HL-60 (cell line): ENCODE measurements at regions not wholly inside any gene's neighbourhood (a gene's known extent, or its start where the extent isn't known, plus 50 kb on each side); places are given as distances from the start of the nearest gene placed in this dataset.

Experiments
- DNase-seq, 2 experiments: peaks; one replicate each; pipeline ENCODE4 v3.0.0-alpha.2; 2010 to 2020; ENCODE audit warnings: low read depth in 1 of 2, low spot score in 1 of 2
- H3K27ac ChIP-seq: fragments of 250-450 bp; sonication (Bioruptor Pico); replicated peaks from 2 replicates; pipeline ENCODE4 v1.5.1; 2020; ENCODE audit warnings: mild to moderate bottlenecking, moderate library complexity
- H3K27me3 ChIP-seq: fragments of 250-450 bp; sonication (Bioruptor Pico); 2 replicates; pipeline ENCODE4 v1.5.1; 2021; ENCODE audit warnings: mild to moderate bottlenecking, moderate library complexity; ENCODE audit not compliant: insufficient read depth, poor library complexity, severe bottlenecking
- H3K4me3 ChIP-seq: replicated peaks from 2 replicates; pipeline ENCODE4 v1.5.1; 2011; ENCODE audit warnings: mild to moderate bottlenecking, control low read depth, low read length; ENCODE audit not compliant: insufficient read depth
- CTCF ChIP-seq: IDR thresholded peaks from one replicate; pipeline ENCODE4 v1.5.1; 2011; ENCODE audit warnings: low read length, control low read depth, inconsistent platforms; ENCODE audit not compliant: insufficient read depth
- GABPA ChIP-seq: IDR thresholded peaks from 2 replicates; pipeline ENCODE4 v1.6.1; 2012; ENCODE audit warnings: low read depth
- POLR2AphosphoS5 ChIP-seq: IDR thresholded peaks from 2 replicates; pipeline ENCODE4 v1.6.1; 2012; ENCODE audit warnings: low read depth
- REST ChIP-seq: IDR thresholded peaks from 2 replicates; pipeline ENCODE4 v1.6.1; 2012; ENCODE audit warnings: low read depth; ENCODE audit not compliant: insufficient replicate concordance
- SPI1 ChIP-seq: IDR thresholded peaks from 2 replicates; pipeline ENCODE4 v1.6.1; 2012; ENCODE audit warnings: low read depth, mild to moderate bottlenecking, borderline replicate concordance

DNA sequence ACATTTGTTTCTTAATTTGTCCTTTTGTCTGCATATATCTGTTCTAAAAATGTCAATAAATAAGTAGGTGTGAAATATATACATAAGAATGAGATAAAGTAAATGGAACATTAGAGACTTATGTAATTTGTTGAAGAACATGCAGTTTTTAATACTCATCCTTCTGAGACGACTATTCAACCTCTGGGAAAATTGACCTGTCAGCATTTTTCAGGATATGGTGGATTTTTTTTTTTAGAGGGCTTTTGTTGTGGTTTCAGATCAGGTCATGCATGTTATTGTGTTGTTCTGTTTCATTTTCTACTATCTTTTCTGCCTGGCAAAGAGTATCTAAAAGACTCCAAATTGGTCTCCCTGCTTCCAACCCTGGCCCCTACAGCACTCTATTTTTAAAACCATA lies 97.3 kb downstream of the PCDH7 start:
- Histone ChIP-seq H3K4me3 (no peak overlapping the region), H3K27me3 (no peaks in the 10 kb centered on the region), H3K27ac (no peak overlapping the region)
- TF ChIP-seq CTCF (no peak), REST (no peak), GABPA (no peak), SPI1 (no peak), POLR2AphosphoS5 (no peak)
- DNase-seq = no peak

DNA sequence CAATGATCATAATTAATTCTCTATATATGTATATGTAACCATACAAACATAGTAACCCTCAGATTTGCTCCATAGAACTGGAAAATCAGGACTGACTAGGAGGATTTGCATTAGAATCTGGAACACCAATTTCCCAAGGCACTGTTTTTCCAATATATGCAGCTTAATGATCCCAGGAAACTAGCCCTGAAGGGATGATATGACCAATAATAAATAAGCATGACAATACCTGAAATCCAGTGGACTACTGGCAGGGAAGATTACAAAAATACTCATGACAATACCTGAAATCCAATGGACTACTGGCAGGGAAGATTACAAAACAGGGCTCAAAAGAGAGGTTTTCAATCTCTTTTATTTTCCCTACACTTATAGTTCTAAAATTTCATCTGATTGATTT lies 98.4 kb downstream of the PCDH7 start:
- H3K27me3 ChIP-seq = no peaks in the 10 kb centered on the region
- no peak for DNase-seq
- no peak overlapping the region for H3K4me3 ChIP-seq
- TF ChIP-seq GABPA (no peak), POLR2AphosphoS5 (no peak), CTCF (no peak), SPI1 (no peak), REST (no peak)
- H3K27ac ChIP-seq = no peak overlapping the region

DNA sequence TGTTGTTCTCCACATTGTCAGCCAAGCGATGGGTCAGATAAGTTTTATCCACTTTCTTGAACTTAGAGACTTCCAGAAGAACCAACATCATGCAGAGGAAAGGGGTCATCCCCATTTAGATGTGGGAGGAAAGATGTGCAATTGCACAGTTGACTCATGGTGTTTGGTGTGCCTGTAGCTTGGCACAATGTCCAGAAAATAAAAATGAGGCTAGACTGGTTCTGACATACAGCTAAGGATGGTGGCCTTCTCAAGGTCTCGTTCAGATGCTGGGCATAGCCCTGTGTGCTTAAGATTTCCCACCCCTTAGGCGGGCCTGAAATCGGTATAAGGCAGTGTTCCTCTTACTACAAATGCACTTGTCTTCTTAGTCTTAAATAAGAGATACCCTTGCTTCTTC lies 101.1 kb downstream of the PCDH7 start:
- no peaks in the 10 kb centered on the region for H3K27me3 ChIP-seq
- no peak overlapping the region for H3K27ac ChIP-seq
- no peak for TF ChIP-seq POLR2AphosphoS5
- no peak for TF ChIP-seq SPI1
- no peak for TF ChIP-seq REST
- no peak for TF ChIP-seq CTCF
- TF ChIP-seq GABPA = no peak
- DNase-seq = no peak
- H3K4me3 ChIP-seq = no peak overlapping the region
